GM23248 (cell line): ENCODE measurements at regions not wholly inside any gene's neighbourhood (a gene's known extent, or its start where the extent isn't known, plus 50 kb on each side); places are given as distances from the start of the nearest gene placed in this dataset.
A peak's percentile ranks its signal among the peaks of the same experiment; 100 is the strongest.
"Not testable (repeated sequence)": the region's sequence is repeated elsewhere in the genome, so short reads cannot be mapped to it uniquely, and the experiment has no call there.

Experiments used
- DNase-seq: peaks from one replicate; pipeline ENCODE4 v3.0.0-alpha.2; 2015
- H2AFZ ChIP-seq: fragments of 200-600 bp; sonication (generic); 2 replicates; pipeline ENCODE4 v1.6.1; 2016; ENCODE audit warnings: antibody characterized with exemption
- H3F3A ChIP-seq: fragments of 200-600 bp; sonication (generic); 2 replicates; pipeline ENCODE4 v1.6.1; 2016; ENCODE audit warnings: mild to moderate bottlenecking, antibody characterized with exemption, mixed run types; ENCODE audit not compliant: insufficient read depth
- H3K27ac ChIP-seq: fragments of 200-600 bp; sonication (generic); 2 replicates; pipeline ENCODE4 v1.5.1; 2016; ENCODE audit warnings: mild to moderate bottlenecking
- H3K27me3 ChIP-seq: fragments of 200-600 bp; sonication (generic); replicated peaks from 2 replicates; pipeline ENCODE4 v1.6.1; 2016; ENCODE audit warnings: mild to moderate bottlenecking; ENCODE audit not compliant: insufficient read depth
- H3K36me3 ChIP-seq: fragments of 200-600 bp; sonication (generic); 2 replicates; pipeline ENCODE4 v1.6.1; 2016; ENCODE audit warnings: low read depth, mild to moderate bottlenecking
- H3K4me1 ChIP-seq: fragments of 200-600 bp; sonication (generic); 2 replicates; pipeline ENCODE4 v1.6.1; 2016; ENCODE audit warnings: mild to moderate bottlenecking; ENCODE audit not compliant: insufficient read depth
- H3K4me2 ChIP-seq: fragments of 200-600 bp; sonication (generic); one replicate; pipeline ENCODE4 v1.6.1; 2016; ENCODE audit warnings: mild to moderate bottlenecking; ENCODE audit not compliant: unreplicated experiment
- H3K4me3 ChIP-seq: fragments of 200-600 bp; sonication (generic); 2 replicates; pipeline ENCODE4 v1.5.1; 2016; ENCODE audit warnings: mild to moderate bottlenecking
- H3K79me2 ChIP-seq: fragments of 200-600 bp; sonication (generic); 2 replicates; pipeline ENCODE4 v1.6.1; 2016; ENCODE audit warnings: mild to moderate bottlenecking; ENCODE audit not compliant: insufficient read depth
- H3K9ac ChIP-seq: fragments of 200-600 bp; sonication (generic); 2 replicates; pipeline ENCODE4 v1.6.1; 2016; ENCODE audit warnings: mild to moderate bottlenecking
- H3K9me2 ChIP-seq: fragments of 200-600 bp; sonication (generic); 2 replicates; pipeline ENCODE4 v1.6.1; 2016; ENCODE audit warnings: mixed run types, mild to moderate bottlenecking, moderate library complexity; ENCODE audit not compliant: insufficient read depth
- H3K9me3 ChIP-seq: fragments of 200-600 bp; sonication (generic); one replicate; pipeline ENCODE4 v1.6.1; 2017; ENCODE audit warnings: low read depth
- H4K20me1 ChIP-seq: fragments of 200-600 bp; sonication (generic); 2 replicates; pipeline ENCODE4 v1.6.0; 2016; ENCODE audit not compliant: insufficient read depth
- EZH2 ChIP-seq: fragments of 200-600 bp; sonication (generic); IDR thresholded peaks from 2 replicates; pipeline ENCODE4 v1.6.1; 2018; ENCODE audit warnings: antibody characterized with exemption, mild to moderate bottlenecking; ENCODE audit not compliant: insufficient read depth, poor library complexity, severe bottlenecking
- EZH2phosphoT487 ChIP-seq: fragments of 200-600 bp; sonication (generic); IDR thresholded peaks from 2 replicates; pipeline ENCODE4 v1.6.1; 2018; ENCODE audit warnings: antibody characterized with exemption, moderate library complexity, mild to moderate bottlenecking, low read depth; ENCODE audit not compliant: insufficient read depth
- WGBS, 2 experiments: methylation state at CpG; one replicate each; pipeline ENCODE4 v1.1.6; 2015 to 2017; ENCODE audit warnings: low lambda C conversion rate in 2 of 2, low coverage in 1 of 2; ENCODE audit errors: missing lambda C conversion rate in 2 of 2; 5-methylcytosine and 5-hydroxymethylcytosine counted together
- in situ Hi-C: fragments of 300-500 bp; cut with MboI; formaldehyde crosslinking; loops from 2 replicates; pipeline ENCODE4 v1.15.0; 2020

DNA sequence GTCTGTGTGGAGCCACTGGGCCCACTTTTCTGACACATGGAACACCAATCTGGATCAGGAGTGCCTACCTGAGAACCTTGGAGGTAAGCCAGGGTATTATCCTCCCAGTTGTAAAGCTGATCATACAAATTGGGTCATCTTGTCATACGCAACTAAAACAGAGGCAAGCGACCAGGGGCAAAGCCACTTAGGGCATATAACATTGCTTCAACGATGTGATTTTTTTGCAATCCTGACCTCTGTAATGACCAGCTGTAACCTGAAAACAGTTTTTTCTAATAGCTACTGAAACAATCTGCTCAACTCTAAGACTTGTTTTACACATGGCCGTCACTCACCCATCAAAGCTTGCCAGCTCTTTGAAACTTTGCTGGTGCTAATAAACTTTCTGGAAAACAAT, 261.5 kb upstream of the AGTR2 start:
- no peak overlapping the region for H3K4me2 ChIP-seq
- H3K9me2 ChIP-seq: no peaks in the 10 kb centered on the region
- H3K9ac ChIP-seq: no peak overlapping the region
- no peaks in the 10 kb centered on the region for H3K4me1 ChIP-seq
- no peaks in the 10 kb centered on the region for H3F3A ChIP-seq
- no peaks in the 10 kb centered on the region for H3K36me3 ChIP-seq
- H2AFZ ChIP-seq: no peak overlapping the region
- WGBS, 2 experiments: 89 to 91% methylated on average over 4 of the region's 4 CpGs
- no peak for DNase-seq
- no peaks in the 10 kb centered on the region for H3K27me3 ChIP-seq
- H3K9me3 ChIP-seq: no peaks in the 10 kb centered on the region
- no peak overlapping the region for H3K4me3 ChIP-seq
- TF ChIP-seq EZH2 (no peak), EZH2phosphoT487 (no peak)
- H3K27ac ChIP-seq: no peak overlapping the region
- no peaks in the 10 kb centered on the region; the same call in 1 of the 2 replicates for H4K20me1 ChIP-seq
- H3K79me2 ChIP-seq: no peaks in the 10 kb centered on the region; the same call in 1 of the 2 replicates
- in situ Hi-C loops: no loop called here

DNA sequence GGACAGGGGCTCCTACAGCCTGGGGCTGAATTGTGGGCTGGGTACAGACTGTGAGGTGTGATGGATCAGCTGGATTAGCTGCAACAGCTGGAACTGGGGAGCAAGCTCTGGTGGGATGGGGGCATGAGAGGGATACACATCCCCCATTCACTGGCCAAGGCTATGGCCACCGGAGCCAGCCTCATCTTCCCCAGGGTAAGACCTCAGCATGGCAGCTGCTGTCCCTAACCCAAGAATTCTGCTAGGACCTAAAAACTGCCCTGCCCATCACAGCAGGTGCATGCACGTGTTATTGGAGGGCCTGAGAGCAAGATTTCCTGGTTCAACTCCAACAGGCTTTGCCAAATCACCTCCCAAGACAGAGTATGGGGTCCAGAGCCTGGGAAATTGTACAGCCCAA, 258.6 kb upstream of the AGTR2 start:
- no peak overlapping the region for H3K9ac ChIP-seq
- 67 to 75% methylated on average over 1 of the region's 2 CpGs for WGBS, 2 experiments
- H3K27ac ChIP-seq: no peak overlapping the region
- in situ Hi-C loops: no loop called here
- H3K4me3 ChIP-seq: no peak overlapping the region
- H3K4me1 ChIP-seq: no peaks in the 10 kb centered on the region
- no peaks in the 10 kb centered on the region for H3K36me3 ChIP-seq
- H3K9me2 ChIP-seq: no peaks in the 10 kb centered on the region
- H3F3A ChIP-seq: no peaks in the 10 kb centered on the region
- no peak overlapping the region for H3K4me2 ChIP-seq
- no peaks in the 10 kb centered on the region; the same call in 1 of the 2 replicates for H4K20me1 ChIP-seq
- H3K27me3 ChIP-seq: no peaks in the 10 kb centered on the region
- no peak overlapping the region for H2AFZ ChIP-seq
- no peak for DNase-seq
- H3K79me2 ChIP-seq: no peaks in the 10 kb centered on the region; the same call in 1 of the 2 replicates
- no peaks in the 10 kb centered on the region for H3K9me3 ChIP-seq
- TF ChIP-seq EZH2 (no peak), EZH2phosphoT487 (no peak)

DNA sequence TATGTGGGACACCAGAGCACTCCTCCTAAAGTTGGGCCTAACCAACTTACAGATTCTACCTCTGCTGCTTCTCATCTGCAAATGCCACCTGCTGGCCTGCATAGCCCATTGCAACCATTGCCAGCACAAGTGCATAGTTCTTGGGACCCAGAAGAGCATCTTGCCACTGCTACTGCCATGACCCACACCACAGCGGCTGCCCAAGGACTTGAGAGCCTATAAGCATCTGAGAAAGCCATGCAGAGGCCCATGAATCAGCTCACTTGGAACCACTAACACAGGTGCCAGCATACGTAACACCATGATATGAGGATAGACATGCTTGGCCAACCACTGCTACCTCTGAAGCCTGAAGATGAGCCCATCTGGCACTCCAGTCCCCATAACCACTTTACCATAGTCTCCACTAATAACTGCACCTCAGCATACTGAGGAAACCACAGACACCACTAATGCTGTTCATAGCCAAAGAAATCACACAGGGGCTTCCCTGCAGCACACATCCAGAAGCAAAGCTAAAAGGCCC, 258.1 kb upstream of the AGTR2 start:
- Histone ChIP-seq H3K4me3 (no peak overlapping the region), H3K79me2 (no peaks in the 10 kb centered on the region; the same call in 1 of the 2 replicates), H2AFZ (no peak overlapping the region), H3K9me3 (no peaks in the 10 kb centered on the region), H3K4me2 (no peak overlapping the region), H4K20me1 (no peaks in the 10 kb centered on the region; the same call in 1 of the 2 replicates), H3K27ac (no peak overlapping the region), H3F3A (no peaks in the 10 kb centered on the region), H3K27me3 (no peaks in the 10 kb centered on the region), H3K4me1 (no peaks in the 10 kb centered on the region), H3K36me3 (no peaks in the 10 kb centered on the region), H3K9me2 (no peaks in the 10 kb centered on the region), H3K9ac (no peak overlapping the region)
- DNase-seq: peak; percentile 11
- in situ Hi-C loops: no loop called here
- WGBS, 2 experiments: 100% methylated on average over 1 to 2 of the region's 2 CpGs
- TF ChIP-seq EZH2 (no peak), EZH2phosphoT487 (no peak)

DNA sequence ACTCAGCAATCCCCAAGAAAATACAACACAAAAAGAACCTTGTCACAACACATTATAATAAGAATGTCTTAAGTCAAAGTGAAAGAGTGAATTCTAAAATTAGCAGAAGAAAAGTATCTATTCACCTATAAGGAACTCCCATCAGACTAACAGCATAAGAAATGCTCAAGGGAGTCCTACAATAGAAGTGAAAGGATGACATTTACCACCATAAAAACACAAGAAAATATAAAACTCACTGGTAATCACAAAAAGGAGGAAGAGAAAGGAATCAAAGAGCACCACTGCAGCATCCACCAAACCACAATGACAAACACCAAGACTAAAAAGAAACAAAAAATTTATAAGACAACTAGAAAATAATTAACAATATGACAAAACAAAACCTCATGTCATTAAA, 257.0 kb upstream of the AGTR2 start:
- in situ Hi-C loops: no loop called here
- Histone ChIP-seq H3K4me2 (no peak overlapping the region), H3K9me2 (no peaks in the 10 kb centered on the region), H3K36me3 (no peaks in the 10 kb centered on the region), H2AFZ (no peak overlapping the region), H4K20me1 (no peaks in the 10 kb centered on the region; the same call in 1 of the 2 replicates), H3K79me2 (no peaks in the 10 kb centered on the region; the same call in 1 of the 2 replicates), H3K9ac (no peak overlapping the region), H3K27me3 (no peaks in the 10 kb centered on the region), H3K9me3 (no peaks in the 10 kb centered on the region), H3K4me3 (no peak overlapping the region), H3K27ac (no peak overlapping the region), H3K4me1 (no peaks in the 10 kb centered on the region), H3F3A (no peaks in the 10 kb centered on the region)
- TF ChIP-seq EZH2phosphoT487 (no peak), EZH2 (no peak)
- no peak for DNase-seq

DNA sequence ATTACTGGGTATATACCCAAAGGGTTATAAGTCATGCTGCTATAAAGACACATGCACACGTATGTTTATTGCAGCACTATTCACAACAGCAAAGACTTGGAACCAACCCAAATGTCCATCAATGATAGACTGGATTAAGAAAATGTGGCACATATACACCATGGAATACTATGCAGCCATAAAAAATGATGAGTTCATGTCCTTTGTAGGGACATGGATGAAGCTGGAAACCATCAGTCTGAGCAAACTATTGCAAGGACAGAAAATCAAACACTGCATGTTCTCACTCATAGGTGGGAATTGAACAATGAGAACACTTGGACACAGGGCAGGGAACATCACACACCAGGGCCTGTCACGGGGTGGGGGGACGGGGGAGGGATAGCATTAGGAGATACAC, 254.9 kb upstream of the AGTR2 start:
- H3K27me3 ChIP-seq, H3K4me1 ChIP-seq, H3F3A ChIP-seq, H4K20me1 ChIP-seq, in situ Hi-C loops, H3K9ac ChIP-seq, H3K9me3 ChIP-seq, H3K79me2 ChIP-seq, H3K36me3 ChIP-seq, DNase-seq, H2AFZ ChIP-seq, H3K4me2 ChIP-seq, H3K27ac ChIP-seq, H3K4me3 ChIP-seq, H3K9me2 ChIP-seq: not testable (repeated sequence)
- 88 to 100% methylated on average over 1 to 3 of the region's 3 CpGs for WGBS, 2 experiments
